Adrenal gland (tissue), 9 donors: ENCODE measurements at regions not wholly inside any gene's neighbourhood (a gene's known extent, or its start where the extent isn't known, plus 50 kb on each side); places are given as distances from the start of the nearest gene placed in this dataset.

ENCODE experiments used
- DNase-seq, 7 donors: peaks; one replicate each; pipeline ENCODE4 v3.0.0-alpha.2; 2019 to 2020
- H3K27ac ChIP-seq, 5 donors: fragments of 200-600 bp; sonication (generic) in 4 of 5; 1 replicate in 3 of 5; 2 replicates in 2 of 5; pipeline versions ENCODE4 v1.5.1 to v1.8.0; 2016 to 2020; ENCODE audit warnings: mild to moderate bottlenecking in 1 of 5
- H3K27me3 ChIP-seq: fragments of 200-600 bp; 2 replicates; pipeline ENCODE4 v1.8.0; 2021
- H3K36me3 ChIP-seq, 2 donors: fragments of 200-600 bp; replicated peaks in 1 of 2; 1 replicate in 1 of 2; 2 replicates in 1 of 2; pipeline versions ENCODE4 v1.5.1 to v1.8.0; 2018 to 2022
- H3K4me1 ChIP-seq, 2 donors: fragments of 200-600 bp; replicated peaks in 1 of 2; 1 replicate in 1 of 2; 2 replicates in 1 of 2; pipeline versions ENCODE4 v1.5.1 to v1.8.0; 2018 to 2021
- H3K4me3 ChIP-seq, 4 donors: fragments of 200-600 bp; sonication (generic) in 3 of 4; one replicate each; pipeline ENCODE4 v1.5.1; 2016 to 2018
- H3K9me3 ChIP-seq, 3 donors: fragments of 200-600 bp; sonication (generic) in 1 of 3; replicated peaks in 1 of 3; 1 replicate in 2 of 3; 2 replicates in 1 of 3; pipeline versions ENCODE4 v1.5.1 to v1.8.0; 2016 to 2021
- CTCF ChIP-seq, 6 experiments: fragments of 450-650 bp in 4 of 6; fragments of 200-600 bp in 2 of 6; sonication (generic) in 1 of 6; IDR thresholded peaks; 1 replicate in 5 of 6; 2 replicates in 1 of 6; pipeline versions ENCODE4 v1.5.1 to v1.8.0; 2016 to 2021; ENCODE audit warnings: antibody characterized with exemption in 6 of 6, mild to moderate bottlenecking in 2 of 6, moderate library complexity in 1 of 6
- POLR2A ChIP-seq, 2 donors: fragments of 450-650 bp; IDR thresholded peaks; one replicate each; pipeline ENCODE4 v1.6.1; 2017; ENCODE audit warnings: antibody characterized with exemption in 2 of 2, mild to moderate bottlenecking in 2 of 2, moderate library complexity in 1 of 2
- WGBS, 4 donors: extraction: QIAGEN DNeasy Blood & Tissue Kit in 2 of 4; methylation state at CpG; one replicate each; pipeline versions ENCODE4 v1.1.5 to v1.1.7; 2013 to 2017; 5-methylcytosine and 5-hydroxymethylcytosine counted together
- intact Hi-C, 2 donors: fragments of 100-400 bp; cut with DNase I; formaldehyde crosslinking; loops; one replicate each; pipeline versions ENCODE4 v1.14.1 to v1.15.0; 2022 to 2023
- donor health status: healthy with polysubstance abuse.
- donor health status: Bipolar disorder and iron deficiency.
- donor health status: DM: yes; HTN: yes; CAD: no.
- donor health status: DM: no; HTN: no; CAD: no.
- donor health status: DM: no; HTN: no; CAD: no.

- Histone ChIP-seq H3K36me3 (no peaks in the 10 kb centered on the region), H3K27ac (no peak overlapping the region), H3K4me1 (no peaks in the 10 kb centered on the region), H3K4me3 (no peak overlapping the region), H3K9me3 (no peaks in the 10 kb centered on the region), H3K27me3 (no peaks in the 10 kb centered on the region)
- intact Hi-C loops, result no loop called here
- 62 to 71% (median 65%) methylated on average over 3 of the region's 3 CpGs for WGBS, 4 donors
- TF ChIP-seq POLR2A (IDR thresholded peaks at IDR 0.05), result no peak
- TF ChIP-seq CTCF (IDR thresholded peaks at IDR 0.05), result no peak
- DNase-seq, result no peak
Observed at GRCh38 chr18:41576643-41577042, 378.4 kb upstream of the PIK3C3 start.

- intact Hi-C loops, result no loop called here
Observed at GRCh38 chr18:41569867-41570266, 385.2 kb upstream of the PIK3C3 start.

GRCh38 chr18:41561961-41562360 is 393.1 kb upstream of the PIK3C3 start:
- intact Hi-C loops, result no loop called here

More at GRCh38 chr18:41569867-41570266, 385.2 kb upstream of the PIK3C3 start:
- Histone ChIP-seq H3K36me3 (no peaks in the 10 kb centered on the region), H3K27ac (no peak overlapping the region), H3K4me3 (no peak overlapping the region), H3K9me3 (no peaks in the 10 kb centered on the region), H3K4me1 (no peaks in the 10 kb centered on the region), H3K27me3 (no peaks in the 10 kb centered on the region)
- 22 to 65% (median 54%) methylated on average over 1 of the region's 1 CpG for WGBS, 4 donors
- no peak for DNase-seq
- TF ChIP-seq CTCF (IDR thresholded peaks at IDR 0.05), result no peak
- no peak for TF ChIP-seq POLR2A (IDR thresholded peaks at IDR 0.05)

GRCh38 chr18:41558715-41559114 is 396.3 kb upstream of the PIK3C3 start:
- H3K27ac ChIP-seq, result no peak overlapping the region
- no peak for TF ChIP-seq CTCF (IDR thresholded peaks at IDR 0.05)
- no peak for TF ChIP-seq POLR2A (IDR thresholded peaks at IDR 0.05)
- no peaks in the 10 kb centered on the region for H3K27me3 ChIP-seq
- H3K4me1 ChIP-seq, result no peaks in the 10 kb centered on the region
- no peaks in the 10 kb centered on the region for H3K9me3 ChIP-seq
- DNase-seq, result no peak
- no peaks in the 10 kb centered on the region for H3K36me3 ChIP-seq
- no peak overlapping the region for H3K4me3 ChIP-seq
- WGBS, 4 donors, result 21 to 25% (median 22%) methylated on average over 1 of the region's 1 CpG
- intact Hi-C loops, result no loop called here

More at GRCh38 chr18:41561961-41562360, 393.1 kb upstream of the PIK3C3 start:
- Histone ChIP-seq H3K4me3 (no peak overlapping the region), H3K4me1 (no peaks in the 10 kb centered on the region), H3K36me3 (no peaks in the 10 kb centered on the region), H3K27me3 (no peaks in the 10 kb centered on the region), H3K27ac (no peak overlapping the region), H3K9me3 (no peaks in the 10 kb centered on the region)
- DNase-seq, result no peak
- TF ChIP-seq POLR2A (IDR thresholded peaks at IDR 0.05) (no peak), CTCF (IDR thresholded peaks at IDR 0.05) (no peak)
- 48 to 82% (median 70%) methylated on average over 2 of the region's 2 CpGs for WGBS, 4 donors
